ENCODE measurements at regions not wholly inside any gene's neighbourhood (a gene's known extent, or its start where the extent isn't known, plus 50 kb on each side); places are given as distances from the start of the nearest gene placed in this dataset.

DNA sequence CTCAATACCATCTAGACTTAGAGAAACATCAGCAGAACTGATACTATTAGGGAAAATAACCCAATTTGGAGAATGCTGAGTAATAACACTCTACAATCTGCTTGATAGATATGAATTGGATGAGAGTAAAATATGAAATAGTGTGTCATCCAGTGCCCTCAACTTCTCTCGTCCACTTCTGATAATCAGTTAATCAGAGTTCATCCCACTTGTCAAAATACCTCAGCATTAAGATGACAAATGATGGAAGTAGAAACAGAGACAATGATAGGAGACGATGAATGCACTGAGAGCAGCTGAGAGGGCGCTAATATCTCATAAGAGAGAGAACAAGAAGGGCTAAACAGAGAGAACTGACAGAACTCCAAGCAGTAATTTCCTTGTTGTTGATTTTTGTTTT is 699.6 kb downstream of the EPHA7 start:
- no peaks in the 10 kb centered on the region for H4K20me1 ChIP-seq (ENCODE audit: insufficient read depth)
- TF ChIP-seq, protein P1, sequence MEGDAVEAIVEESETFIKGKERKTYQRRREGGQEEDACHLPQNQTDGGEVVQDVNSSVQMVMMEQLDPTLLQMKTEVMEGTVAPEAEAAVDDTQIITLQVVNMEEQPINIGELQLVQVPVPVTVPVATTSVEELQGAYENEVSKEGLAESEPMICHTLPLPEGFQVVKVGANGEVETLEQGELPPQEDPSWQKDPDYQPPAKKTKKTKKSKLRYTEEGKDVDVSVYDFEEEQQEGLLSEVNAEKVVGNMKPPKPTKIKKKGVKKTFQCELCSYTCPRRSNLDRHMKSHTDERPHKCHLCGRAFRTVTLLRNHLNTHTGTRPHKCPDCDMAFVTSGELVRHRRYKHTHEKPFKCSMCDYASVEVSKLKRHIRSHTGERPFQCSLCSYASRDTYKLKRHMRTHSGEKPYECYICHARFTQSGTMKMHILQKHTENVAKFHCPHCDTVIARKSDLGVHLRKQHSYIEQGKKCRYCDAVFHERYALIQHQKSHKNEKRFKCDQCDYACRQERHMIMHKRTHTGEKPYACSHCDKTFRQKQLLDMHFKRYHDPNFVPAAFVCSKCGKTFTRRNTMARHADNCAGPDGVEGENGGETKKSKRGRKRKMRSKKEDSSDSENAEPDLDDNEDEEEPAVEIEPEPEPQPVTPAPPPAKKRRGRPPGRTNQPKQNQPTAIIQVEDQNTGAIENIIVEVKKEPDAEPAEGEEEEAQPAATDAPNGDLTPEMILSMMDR (conservative IDR thresholded peaks at IDR 0.05), result no peak
- TF ChIP-seq EZH2 (IDR thresholded peaks at IDR 0.05; ENCODE audit: low read depth), result no peak
- no peak for DNase-seq
- H3F3A ChIP-seq (ENCODE audit: insufficient read depth, low read depth), result no peaks in the 10 kb centered on the region
- H3K4me1 ChIP-seq (replicated peaks; ENCODE audit: insufficient read depth), result no peaks in the 10 kb centered on the region
- no peak overlapping the region for H2AFZ ChIP-seq
- H3K9me3 ChIP-seq (ENCODE audit: insufficient read depth, low read depth), result no peaks in the 10 kb centered on the region
- no peaks in the 10 kb centered on the region for H3K36me3 ChIP-seq (ENCODE audit: low read depth)
- no peak overlapping the region for H3K4me2 ChIP-seq
- BruUV-seq (replicated peaks), result no TSS peak
- H3K27me3 ChIP-seq (ENCODE audit: insufficient read depth, low read depth), result no peaks in the 10 kb centered on the region
- intact Hi-C loops (cut with micrococcal nuclease; ENCODE audit: unreplicated experiment), result no loop called here
- no peaks in the 10 kb centered on the region for H3K9me2 ChIP-seq (ENCODE audit: insufficient read depth)
- no peaks in the 10 kb centered on the region for H3K79me2 ChIP-seq (ENCODE audit: low read depth)
- ChIA-PET POLR2A (ENCODE audit: unreplicated experiment) (no interaction called here), CTCF (no interaction called here)
- H3K4me3 ChIP-seq, result no peak overlapping the region
- H3K27ac ChIP-seq, result no peak overlapping the region

DNA sequence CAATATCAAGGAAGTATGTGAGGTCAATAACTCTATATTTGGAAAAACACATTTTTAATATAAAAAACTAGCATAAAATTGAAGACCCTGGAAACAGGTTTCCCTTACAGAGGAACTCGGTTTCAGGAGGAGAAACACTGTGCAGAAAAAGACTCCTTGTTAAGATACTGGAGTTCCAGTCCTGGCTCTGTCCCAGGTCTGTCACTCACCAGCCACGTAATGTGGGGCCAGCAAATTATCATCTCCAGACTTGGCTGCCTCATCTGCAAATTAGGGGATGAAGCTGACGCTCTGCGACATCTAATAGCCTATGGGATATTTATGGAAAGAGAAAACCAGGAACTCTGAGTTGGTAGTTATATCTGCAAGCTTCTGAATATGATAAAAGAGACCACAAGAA is 702.7 kb downstream of the EPHA7 start:
- no peaks in the 10 kb centered on the region for H3K9me3 ChIP-seq (ENCODE audit: insufficient read depth, low read depth)
- H4K20me1 ChIP-seq (ENCODE audit: insufficient read depth), result no peaks in the 10 kb centered on the region
- H3K36me3 ChIP-seq (ENCODE audit: low read depth), result no peaks in the 10 kb centered on the region
- no peaks in the 10 kb centered on the region for H3K27me3 ChIP-seq (ENCODE audit: insufficient read depth, low read depth)
- intact Hi-C loops (cut with micrococcal nuclease; ENCODE audit: unreplicated experiment), result no loop called here
- TF ChIP-seq EZH2 (IDR thresholded peaks at IDR 0.05; ENCODE audit: low read depth), result no peak
- TF ChIP-seq, protein P1 (conservative IDR thresholded peaks at IDR 0.05), result no peak
- H3K4me3 ChIP-seq, result no peak overlapping the region
- H3K4me2 ChIP-seq, result no peak overlapping the region
- H3K27ac ChIP-seq, result no peak overlapping the region
- DNase-seq, result no peak
- H2AFZ ChIP-seq, result no peak overlapping the region
- no peaks in the 10 kb centered on the region for H3K9me2 ChIP-seq (ENCODE audit: insufficient read depth)
- ChIA-PET POLR2A (ENCODE audit: unreplicated experiment) (no interaction called here), CTCF (no interaction called here)
- no peaks in the 10 kb centered on the region for H3F3A ChIP-seq (ENCODE audit: insufficient read depth, low read depth)
- no peaks in the 10 kb centered on the region for H3K4me1 ChIP-seq (replicated peaks; ENCODE audit: insufficient read depth)
- no peaks in the 10 kb centered on the region for H3K79me2 ChIP-seq (ENCODE audit: low read depth)
- BruUV-seq (replicated peaks), result no TSS peak

DNA sequence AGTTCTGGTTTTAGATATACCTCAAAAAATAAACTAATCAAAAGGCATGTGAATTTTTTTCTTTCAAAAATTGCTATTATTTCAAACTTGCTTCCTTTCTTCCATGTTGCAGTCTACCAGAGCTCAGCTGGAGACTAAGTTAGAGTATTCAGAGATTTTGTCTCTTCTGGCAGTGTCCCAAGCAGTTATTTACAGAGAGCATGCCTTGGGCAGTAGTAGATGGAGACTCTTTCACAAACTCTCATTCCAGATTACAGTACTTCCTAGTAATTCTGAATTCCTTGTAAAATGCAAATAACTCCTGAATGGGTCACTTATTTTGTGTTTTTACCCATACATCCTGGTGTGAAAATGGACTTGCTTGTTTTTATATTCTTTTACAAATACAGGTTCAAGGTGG is 703.4 kb downstream of the EPHA7 start:
- no peak overlapping the region for H3K4me2 ChIP-seq
- no peaks in the 10 kb centered on the region for H3K79me2 ChIP-seq (ENCODE audit: low read depth)
- ChIA-PET POLR2A (ENCODE audit: unreplicated experiment) (no interaction called here), CTCF (no interaction called here)
- no peak for DNase-seq
- H3K9me2 ChIP-seq (ENCODE audit: insufficient read depth), result no peaks in the 10 kb centered on the region
- no peaks in the 10 kb centered on the region for H3K36me3 ChIP-seq (ENCODE audit: low read depth)
- no peak overlapping the region for H3K27ac ChIP-seq
- TF ChIP-seq EZH2 (IDR thresholded peaks at IDR 0.05; ENCODE audit: low read depth), result no peak
- TF ChIP-seq, protein P1 (conservative IDR thresholded peaks at IDR 0.05), result no peak
- intact Hi-C loops (cut with micrococcal nuclease; ENCODE audit: unreplicated experiment), result no loop called here
- BruUV-seq (replicated peaks), result no TSS peak
- no peaks in the 10 kb centered on the region for H4K20me1 ChIP-seq (ENCODE audit: insufficient read depth)
- no peaks in the 10 kb centered on the region for H3K27me3 ChIP-seq (ENCODE audit: insufficient read depth, low read depth)
- no peaks in the 10 kb centered on the region for H3K4me1 ChIP-seq (replicated peaks; ENCODE audit: insufficient read depth)
- no peak overlapping the region for H3K4me3 ChIP-seq
- no peaks in the 10 kb centered on the region for H3K9me3 ChIP-seq (ENCODE audit: insufficient read depth, low read depth)
- no peaks in the 10 kb centered on the region for H3F3A ChIP-seq (ENCODE audit: insufficient read depth, low read depth)
- no peak overlapping the region for H2AFZ ChIP-seq
